HEK293T (cell line): ENCODE measurements at regions not wholly inside any gene's neighbourhood (a gene's known extent, or its start where the extent isn't known, plus 50 kb on each side); places are given as distances from the start of the nearest gene placed in this dataset.

ENCODE experiments used
- CTCF ChIA-PET: fragments of 350-600 bp; formaldehyde crosslinking; extraction: SDS; loops from one replicate; lab custom pipeline; 2021; ENCODE audit warnings: antibody characterized with exemption, inconsistent platforms; lab: Yijun Ruan, JAX
- POLR2A ChIA-PET: fragments of 350-600 bp; formaldehyde crosslinking; extraction: SDS; loops from one replicate; lab custom pipeline; 2020; ENCODE audit warnings: antibody characterized with exemption, inconsistent platforms; lab: Yijun Ruan, JAX
- DNase-seq: peaks from one replicate; pipeline ENCODE4 v3.0.0; 2012; ENCODE audit warnings: mixed read lengths; ENCODE audit errors: extremely low spot score
- ARNT ChIP-seq: fragments of 450-650 bp; IDR thresholded peaks from 2 replicates; pipeline ENCODE4 v1.6.1; 2017; ENCODE audit warnings: mild to moderate bottlenecking
- BHLHE40 ChIP-seq: fragments of 450-650 bp; IDR thresholded peaks from 2 replicates; pipeline ENCODE4 v1.6.1; 2016; ENCODE audit warnings: mild to moderate bottlenecking, moderate library complexity, borderline replicate concordance
- CTBP1 ChIP-seq: fragments of 450-650 bp; IDR thresholded peaks from 2 replicates; pipeline ENCODE4 v1.6.1; 2016; ENCODE audit warnings: borderline replicate concordance
- ELF4 ChIP-seq: fragments of 450-650 bp; IDR thresholded peaks from 2 replicates; pipeline ENCODE4 v1.6.1; 2017; ENCODE audit warnings: antibody characterized with exemption
- FOXA1 ChIP-seq: fragments of 450-650 bp; IDR thresholded peaks from 2 replicates; pipeline ENCODE4 v1.6.1; 2016; ENCODE audit warnings: mild to moderate bottlenecking
- FOXK2 ChIP-seq: fragments of 450-650 bp; IDR thresholded peaks from 2 replicates; pipeline ENCODE4 v1.6.1; 2016; ENCODE audit warnings: mild to moderate bottlenecking
- FOXM1 ChIP-seq: fragments of 450-650 bp; IDR thresholded peaks from 2 replicates; pipeline ENCODE4 v1.6.1; 2017; ENCODE audit warnings: mild to moderate bottlenecking, borderline replicate concordance
- HDGF ChIP-seq: fragments of 450-650 bp; IDR thresholded peaks from 2 replicates; pipeline ENCODE4 v1.6.1; 2017; ENCODE audit warnings: antibody characterized with exemption, borderline replicate concordance
- L3MBTL2 ChIP-seq: fragments of 450-650 bp; conservative IDR thresholded peaks from 2 replicates; pipeline ENCODE4 v1.6.1; 2016; ENCODE audit warnings: mild to moderate bottlenecking
- LEF1 ChIP-seq: fragments of 450-650 bp; IDR thresholded peaks from 2 replicates; pipeline ENCODE4 v1.6.1; 2017; ENCODE audit warnings: mild to moderate bottlenecking, borderline replicate concordance
- NFRKB ChIP-seq: fragments of 450-650 bp; IDR thresholded peaks from 2 replicates; pipeline ENCODE4 v1.6.1; 2016; ENCODE audit warnings: mild to moderate bottlenecking, moderate library complexity
- SP1 ChIP-seq: fragments of 450-650 bp; IDR thresholded peaks from 2 replicates; pipeline ENCODE4 v1.6.1; 2017
- SUZ12 ChIP-seq: fragments of 450-650 bp; IDR thresholded peaks from 2 replicates; pipeline ENCODE4 v1.6.1; 2016; ENCODE audit warnings: mild to moderate bottlenecking
- TARDBP ChIP-seq: fragments of 450-650 bp; IDR thresholded peaks from 2 replicates; pipeline ENCODE4 v1.6.1; 2016
- ZNF384 ChIP-seq: fragments of 450-650 bp; IDR thresholded peaks from 2 replicates; pipeline ENCODE4 v1.6.1; 2016
- TF ChIP-seq, protein P1 (sequence below): fragments of 450-650 bp; IDR thresholded peaks from 2 replicates; pipeline ENCODE4 v1.6.1; 2016

DNA sequence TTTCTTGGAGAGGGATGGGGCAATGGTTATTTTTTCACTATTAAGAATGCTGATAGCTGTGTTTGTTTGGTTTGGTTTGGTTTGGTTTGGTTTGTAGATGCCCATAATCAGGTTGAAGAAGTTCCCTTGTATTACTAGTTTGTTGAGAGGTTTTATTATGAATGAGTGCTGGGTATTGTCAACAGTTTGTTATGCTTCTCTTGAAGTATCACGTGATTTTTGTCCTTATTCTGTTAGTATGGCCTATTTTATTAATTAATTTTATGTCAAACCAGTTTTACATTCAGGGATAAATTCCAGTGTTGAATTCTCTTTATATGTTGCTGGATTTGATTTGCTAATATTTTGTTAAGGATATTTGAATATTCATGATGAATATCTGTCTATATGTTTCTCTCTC is 449.8 kb upstream of the NWD2 start:
- POLR2A ChIA-PET: no interaction called here
- no peak for DNase-seq

DNA sequence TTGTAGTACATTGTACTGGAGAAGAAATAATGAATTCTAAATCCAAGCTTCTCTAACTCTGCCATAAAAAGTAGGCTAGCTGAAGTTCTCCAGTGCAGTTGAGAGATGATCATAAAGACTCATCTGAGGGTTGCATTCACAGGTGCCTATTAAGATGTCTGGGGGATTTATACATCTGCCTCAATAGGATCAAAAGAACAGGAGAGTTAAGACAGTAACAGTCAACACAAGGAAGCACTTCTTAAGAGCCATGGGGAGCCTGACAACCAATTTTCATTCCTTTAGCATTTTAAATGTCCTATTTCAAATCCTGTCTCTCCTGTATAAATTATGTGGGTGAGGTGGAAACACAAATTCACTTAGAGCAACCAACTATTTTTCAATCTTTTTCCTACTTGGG is 432.4 kb upstream of the NWD2 start:
- CTCF ChIA-PET: no interaction called here
- no peak for TF ChIP-seq LEF1
- TF ChIP-seq ELF4: no peak
- no peak for TF ChIP-seq SUZ12
- no peak for TF ChIP-seq CTBP1
- no peak for TF ChIP-seq SP1
- TF ChIP-seq NFRKB: no peak
- no peak for TF ChIP-seq HDGF
- no peak for TF ChIP-seq FOXM1
- POLR2A ChIA-PET: no interaction called here
- DNase-seq: no peak

More for the DNA sequence above, 449.8 kb upstream of the NWD2 start:
- TF ChIP-seq CTBP1: no peak
- no peak for TF ChIP-seq BHLHE40
- no peak for TF ChIP-seq FOXK2
- no peak for TF ChIP-seq SUZ12
- no peak for TF ChIP-seq HDGF
- CTCF ChIA-PET: no interaction called here

DNA sequence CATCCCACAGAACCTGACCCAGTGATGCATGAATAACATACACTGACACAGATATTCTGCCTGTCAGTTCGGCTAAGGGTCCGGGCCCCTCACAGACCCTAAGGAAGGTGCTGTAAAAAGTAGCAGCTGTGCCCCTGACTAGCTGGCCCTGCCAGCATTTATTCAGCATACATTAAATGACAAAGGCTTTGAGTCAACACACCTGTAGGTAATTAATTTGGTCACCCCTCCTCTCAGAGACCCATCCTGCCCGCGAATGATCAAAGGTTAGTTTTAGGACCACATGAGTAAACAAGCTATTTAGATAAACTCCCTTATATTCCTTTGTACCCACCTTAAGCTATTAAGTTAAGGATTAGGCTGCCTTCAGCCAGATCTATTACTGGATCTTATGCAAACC is 429.0 kb upstream of the NWD2 start:
- POLR2A ChIA-PET: no interaction called here
- no peak for DNase-seq
- TF ChIP-seq CTBP1 (no peak), SUZ12 (no peak), LEF1 (no peak), FOXM1 (no peak), FOXK2 (no peak)
- TF ChIP-seq, protein P1, sequence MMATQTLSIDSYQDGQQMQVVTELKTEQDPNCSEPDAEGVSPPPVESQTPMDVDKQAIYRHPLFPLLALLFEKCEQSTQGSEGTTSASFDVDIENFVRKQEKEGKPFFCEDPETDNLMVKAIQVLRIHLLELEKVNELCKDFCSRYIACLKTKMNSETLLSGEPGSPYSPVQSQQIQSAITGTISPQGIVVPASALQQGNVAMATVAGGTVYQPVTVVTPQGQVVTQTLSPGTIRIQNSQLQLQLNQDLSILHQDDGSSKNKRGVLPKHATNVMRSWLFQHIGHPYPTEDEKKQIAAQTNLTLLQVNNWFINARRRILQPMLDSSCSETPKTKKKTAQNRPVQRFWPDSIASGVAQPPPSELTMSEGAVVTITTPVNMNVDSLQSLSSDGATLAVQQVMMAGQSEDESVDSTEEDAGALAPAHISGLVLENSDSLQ: no peak
- CTCF ChIA-PET: no interaction called here

DNA sequence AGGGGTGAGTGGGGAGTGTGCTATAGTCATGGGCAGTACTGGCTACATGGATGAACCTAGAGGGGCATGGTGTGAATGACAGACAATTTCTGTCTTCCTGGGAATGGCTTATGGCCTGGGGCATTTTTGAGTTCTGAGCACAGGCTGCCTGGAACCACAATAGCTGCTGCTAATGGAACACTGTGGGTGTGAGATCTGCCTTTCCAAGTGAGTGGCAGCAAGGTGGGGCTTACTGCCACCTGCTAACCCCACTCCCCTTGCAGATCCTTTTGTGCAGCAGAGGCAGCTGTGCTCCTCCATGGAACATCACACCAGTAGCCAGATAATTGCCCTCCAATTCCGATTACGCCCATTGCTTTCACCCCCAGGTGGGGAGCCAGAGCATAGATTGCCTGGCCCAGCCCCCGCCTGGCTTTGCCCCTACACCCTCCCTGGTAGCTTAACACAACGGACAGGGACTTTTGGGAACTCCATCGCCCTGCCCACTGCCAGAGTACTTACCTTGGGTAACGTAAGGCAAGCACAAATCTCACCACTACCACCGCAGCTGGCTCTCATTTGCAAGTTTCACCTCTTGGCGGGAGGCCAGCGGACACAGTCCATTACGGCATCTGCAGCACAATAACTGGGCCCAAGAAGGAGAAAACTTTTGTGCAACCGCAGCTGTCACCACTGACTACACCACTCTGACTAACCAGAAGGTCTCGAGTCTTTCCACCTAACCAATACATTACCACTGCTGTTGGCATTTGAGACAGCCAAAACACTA is 421.2 kb upstream of the NWD2 start:
- DNase-seq: no peak
- POLR2A ChIA-PET: no interaction called here
- CTCF ChIA-PET: no interaction called here
- TF ChIP-seq BHLHE40 (no peak), ARNT (no peak), NFRKB (no peak), CTBP1 (no peak), SP1 (no peak), SUZ12 (no peak), ELF4 (no peak), L3MBTL2 (no peak), FOXA1 (no peak), ZNF384 (no peak), TARDBP (no peak), FOXM1 (no peak)
- TF ChIP-seq, protein P1: no peak

DNA sequence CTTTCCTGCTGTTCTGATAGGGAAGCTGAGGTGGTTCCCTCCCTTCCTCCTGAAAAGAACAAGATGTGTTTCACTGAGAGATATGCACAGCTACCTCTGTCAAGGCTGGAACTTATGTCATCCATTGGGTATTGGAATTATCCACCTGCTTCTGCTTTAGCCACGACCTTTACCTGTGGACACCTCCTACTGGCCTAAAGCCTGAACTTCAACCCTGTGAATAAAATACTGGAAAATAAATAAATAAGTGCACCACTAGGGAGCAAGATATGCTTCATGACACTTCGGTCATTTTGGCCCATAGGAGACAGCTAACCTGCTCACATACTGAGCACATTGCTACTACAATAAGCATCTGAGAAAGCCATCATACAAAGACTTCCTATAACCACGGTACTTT is 419.9 kb upstream of the NWD2 start:
- DNase-seq: no peak
- TF ChIP-seq L3MBTL2 (no peak), NFRKB (no peak), HDGF (no peak), BHLHE40 (no peak), ELF4 (no peak), TARDBP (no peak), CTBP1 (no peak), FOXK2 (no peak), SP1 (no peak), ZNF384 (no peak), LEF1 (no peak), ARNT (no peak), FOXM1 (no peak), FOXA1 (no peak), SUZ12 (no peak)
- TF ChIP-seq, protein P1: no peak
- ChIA-PET CTCF (no interaction called here), POLR2A (no interaction called here)

DNA sequence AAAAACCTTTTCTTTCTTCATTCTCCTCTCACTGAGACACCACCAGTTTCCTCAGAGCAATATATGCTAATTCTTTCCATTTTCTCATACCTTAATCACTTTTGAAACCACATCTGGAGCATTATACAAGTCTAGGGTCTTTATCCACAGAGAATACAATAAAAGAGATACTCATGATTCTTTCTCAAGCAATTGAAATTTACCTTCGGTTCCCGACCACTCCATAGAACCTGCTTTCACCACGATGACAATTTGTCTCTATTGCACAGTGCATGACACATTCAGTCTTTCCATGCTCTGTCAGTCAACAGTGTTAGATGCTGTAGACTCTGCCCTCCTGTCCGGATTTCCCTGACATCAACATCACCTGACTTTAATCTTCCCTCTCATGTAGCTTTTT is 409.3 kb upstream of the NWD2 start:
- POLR2A ChIA-PET: no interaction called here
- DNase-seq: no peak
- TF ChIP-seq FOXA1 (no peak), CTBP1 (no peak), SP1 (no peak), ARNT (no peak), BHLHE40 (no peak), SUZ12 (no peak), HDGF (no peak), ELF4 (no peak), ZNF384 (no peak), LEF1 (no peak)
- TF ChIP-seq, protein P1: no peak
- CTCF ChIA-PET: interaction anchor here (0.6 kb wide), 1 partner anchor 524 kb away, joined by 3 read pairs; no protein-coding TSS in a partner anchor
